Nucleus accumbens (tissue), 56 donors: ENCODE measurements at regions not wholly inside any gene's neighbourhood (a gene's known extent, or its start where the extent isn't known, plus 50 kb on each side); places are given as distances from the start of the nearest gene placed in this dataset.
"Not testable (repeated sequence)": the region's sequence is repeated elsewhere in the genome, so short reads cannot be mapped to it uniquely, and the experiment has no call there.

Source experiments
- DNase-seq, 56 donors: peaks; one replicate each; lab custom pipeline; 2025; lab: John Stamatoyannopoulos, UW

DNA sequence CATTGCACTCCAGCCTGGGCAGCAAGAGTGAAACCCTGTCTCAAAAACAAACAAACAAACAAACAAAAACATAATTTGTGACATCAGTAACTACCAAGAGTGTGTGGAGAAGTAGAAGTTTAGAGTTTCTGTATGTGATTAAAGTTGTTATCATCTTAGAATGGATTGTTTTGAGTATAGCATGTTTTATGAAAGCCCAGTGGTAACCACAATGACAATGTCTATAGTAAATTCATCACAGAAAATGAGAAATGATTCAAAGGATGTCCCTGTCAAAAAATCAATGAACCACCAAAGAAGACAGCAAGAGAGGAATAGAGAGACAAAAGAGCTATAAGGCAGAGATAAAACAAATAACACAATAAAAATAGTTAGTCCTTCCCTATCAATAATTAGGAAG, 1299.2 kb downstream of the CNTNAP5 start:
- no peak for DNase-seq

DNA sequence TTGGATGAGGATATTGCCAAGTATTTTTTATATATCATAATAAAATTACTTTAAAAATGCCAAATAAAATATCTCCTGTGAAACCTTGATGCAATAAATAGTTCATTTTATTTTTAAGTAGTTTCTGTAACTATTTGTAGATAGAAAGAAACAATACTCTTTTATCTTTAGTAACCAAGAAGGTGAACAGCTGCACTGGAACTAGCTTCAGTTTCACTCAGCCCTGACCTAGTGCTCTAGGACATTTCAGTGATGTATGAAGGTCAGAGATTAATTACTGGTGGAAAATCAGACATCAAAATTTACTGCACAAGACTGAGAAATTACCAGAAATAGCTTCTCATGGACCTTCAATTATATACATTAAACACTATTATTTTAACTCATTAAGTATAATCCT, 1305.0 kb downstream of the CNTNAP5 start:
- DNase-seq = no peak

DNA sequence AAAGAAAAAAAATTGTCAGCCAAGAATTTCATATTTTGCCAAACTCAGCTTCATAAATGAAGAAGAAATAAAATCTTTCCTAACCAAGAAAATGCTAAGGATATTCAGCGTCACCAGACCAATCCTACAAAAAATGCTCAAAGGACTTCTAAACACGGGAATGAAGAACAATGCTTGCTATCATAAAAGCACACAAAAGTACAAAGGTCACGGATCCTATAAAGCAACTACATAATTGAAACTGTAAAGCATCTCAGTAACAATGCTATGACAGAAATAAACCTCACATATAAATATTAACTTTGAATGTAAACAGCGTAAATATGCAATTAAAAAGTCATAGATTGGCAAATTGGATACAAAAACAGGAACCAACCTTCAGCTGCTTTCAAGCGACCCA, 1314.6 kb upstream of the GYPC start:
- DNase-seq = no peak

DNA sequence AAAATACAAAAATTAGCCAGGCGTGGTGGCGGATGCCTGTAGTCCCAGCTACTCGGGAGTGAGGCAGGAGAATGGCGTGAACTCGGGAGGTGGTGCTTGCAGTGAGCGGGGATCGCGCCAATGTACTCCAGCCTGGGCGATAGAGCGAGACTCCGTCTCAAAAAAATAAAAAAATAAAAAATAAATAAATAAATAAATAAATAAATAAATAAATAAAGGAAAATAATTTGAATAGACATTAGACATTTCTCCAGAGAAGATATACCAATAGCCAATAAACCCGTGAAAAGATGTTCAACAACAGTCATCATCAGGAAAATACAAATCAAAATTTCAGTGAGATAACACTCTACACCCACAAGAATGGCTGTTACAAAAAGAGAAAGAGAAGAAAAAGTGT, 1302.4 kb upstream of the GYPC start:
- DNase-seq = not testable (repeated sequence)

DNA sequence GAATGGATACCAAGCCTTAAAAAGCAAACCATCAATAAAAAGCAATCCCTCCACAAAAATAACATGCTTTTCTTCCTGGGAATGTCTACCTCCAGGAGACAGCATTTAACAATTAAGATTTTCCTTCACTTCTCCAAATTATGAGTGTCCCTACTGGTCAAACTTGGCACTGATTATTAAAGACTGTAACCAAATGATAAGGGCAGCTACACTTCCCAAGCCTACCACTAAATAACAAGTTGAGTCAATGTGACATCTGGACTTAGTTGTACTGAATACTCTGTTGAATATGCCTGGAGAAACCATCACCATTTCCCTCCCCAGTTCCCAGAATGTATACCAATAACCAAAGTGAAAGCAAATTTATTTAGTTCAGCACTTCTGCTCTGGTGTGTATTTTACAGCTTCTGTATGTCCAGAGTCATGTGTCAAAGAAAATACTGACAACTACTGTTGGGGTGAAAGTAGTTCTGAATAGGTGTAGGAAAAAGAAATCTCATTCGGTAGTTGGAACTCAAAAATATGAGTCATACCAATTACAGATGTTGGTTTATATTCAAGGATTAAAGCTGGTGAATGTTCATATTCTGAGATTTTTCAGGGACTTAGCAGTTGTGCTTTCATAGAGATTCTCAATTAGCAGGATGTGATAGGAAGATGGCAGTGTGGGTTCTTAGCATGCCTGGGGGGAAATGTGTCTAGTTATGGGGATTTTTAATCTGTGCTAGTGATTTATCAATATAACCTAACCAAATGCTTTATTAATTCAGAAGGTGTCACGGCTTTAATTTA, 1291.6 kb upstream of the GYPC start:
- DNase-seq = no peak

DNA sequence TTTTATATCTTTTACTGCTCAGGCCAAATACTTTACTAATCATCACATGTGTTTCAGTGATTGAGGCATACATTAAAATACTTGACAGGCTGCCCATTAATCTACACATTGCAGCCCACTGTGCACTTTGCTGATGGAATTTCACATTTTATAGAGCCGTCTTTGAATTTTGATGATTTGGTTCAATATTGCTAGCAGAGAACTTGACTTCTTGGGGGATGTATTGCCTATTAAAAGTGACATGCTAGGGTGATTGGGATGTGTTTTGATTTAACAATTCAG, 1291.0 kb upstream of the GYPC start:
- DNase-seq = no peak

DNA sequence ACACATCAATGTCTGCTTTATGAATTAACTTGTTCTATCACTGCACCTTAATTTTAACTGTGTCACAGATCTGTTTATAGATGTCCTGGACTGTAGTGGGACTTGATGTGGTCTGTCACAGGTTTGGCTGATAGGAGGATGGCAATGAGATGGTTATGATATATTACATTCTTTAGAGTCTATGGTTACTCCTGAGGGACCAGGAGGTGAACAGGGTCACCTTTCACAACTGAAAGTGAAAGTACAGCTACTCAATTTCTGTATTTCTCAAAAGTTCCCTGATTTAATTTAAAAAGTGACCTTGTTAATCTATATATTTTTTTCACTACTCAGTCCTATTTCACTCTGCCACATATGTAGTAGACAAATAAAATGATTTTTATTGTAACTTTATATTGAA, 1284.1 kb upstream of the GYPC start:
- no peak for DNase-seq

DNA sequence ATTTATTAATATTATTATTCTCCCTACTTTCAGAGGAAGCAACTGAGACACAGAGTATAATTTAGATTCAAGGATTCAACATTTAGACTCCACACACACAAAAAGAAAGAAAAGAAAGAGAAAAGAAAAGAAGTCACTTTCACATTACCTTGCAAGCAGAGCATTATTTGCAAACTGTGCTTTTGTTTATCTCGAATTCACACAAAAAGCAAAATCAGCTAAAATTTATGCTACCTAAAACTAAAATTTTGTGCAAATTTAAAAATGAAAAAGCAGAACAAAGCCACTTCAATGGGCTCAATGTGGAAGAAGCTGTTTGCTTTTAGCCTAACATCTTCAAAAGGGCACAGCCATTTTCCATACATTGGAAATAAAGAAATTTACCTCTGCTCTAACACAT, 1282.7 kb upstream of the GYPC start:
- DNase-seq = no peak

DNA sequence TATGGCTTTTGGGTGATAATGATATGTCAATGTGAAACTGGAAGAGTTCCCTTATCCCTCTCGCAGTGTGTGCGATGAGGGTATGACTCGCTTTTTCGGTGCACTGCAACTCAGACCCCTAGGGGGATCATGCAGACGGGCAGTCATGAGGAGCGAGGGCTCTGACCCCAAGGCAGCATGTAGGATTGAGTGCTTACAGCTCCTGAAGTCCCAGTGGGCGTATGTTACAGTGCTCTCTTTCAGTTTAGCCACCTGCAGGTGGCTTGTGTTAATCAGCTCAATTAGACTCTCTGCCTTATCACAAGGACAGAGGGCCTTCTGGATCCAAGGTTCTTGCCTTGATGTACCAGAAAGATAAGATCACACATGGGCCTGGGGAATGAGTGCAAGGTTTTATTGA, 1269.9 kb upstream of the GYPC start:
- DNase-seq = no peak

DNA sequence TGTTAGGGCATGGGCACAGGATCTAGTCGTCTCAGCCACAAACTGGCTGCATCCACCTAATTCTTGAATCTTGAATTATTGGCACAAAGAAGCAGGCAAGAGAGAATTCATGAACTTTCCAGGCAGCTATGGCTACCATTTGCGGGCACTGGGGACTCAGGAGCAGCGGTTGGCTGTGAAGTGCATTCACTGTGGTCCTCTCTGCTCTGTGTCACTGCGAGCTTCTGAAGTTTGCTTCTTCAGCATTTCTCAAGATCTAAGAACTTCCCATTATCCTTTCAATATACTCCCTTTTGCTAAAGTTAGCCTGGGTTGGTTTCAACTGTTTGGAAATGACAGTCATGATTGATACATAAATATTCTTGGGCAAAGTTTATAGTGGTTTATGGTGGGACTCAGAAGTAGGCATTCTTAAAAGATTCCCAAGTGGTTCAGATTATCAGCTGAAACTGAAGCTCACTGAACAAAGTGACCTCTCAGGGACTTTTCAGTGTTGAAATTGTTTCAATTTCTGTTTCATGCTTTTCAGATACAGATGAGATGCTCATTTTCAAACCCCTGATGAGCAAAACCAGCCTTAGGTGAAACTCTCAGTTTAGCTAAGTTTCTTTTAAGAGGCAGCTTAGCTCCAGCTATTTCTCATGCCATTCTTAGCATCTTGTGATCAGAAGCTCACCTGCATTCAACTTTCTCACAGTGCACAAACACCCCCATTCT, 1258.3 kb upstream of the GYPC start:
- DNase-seq = no peak

DNA sequence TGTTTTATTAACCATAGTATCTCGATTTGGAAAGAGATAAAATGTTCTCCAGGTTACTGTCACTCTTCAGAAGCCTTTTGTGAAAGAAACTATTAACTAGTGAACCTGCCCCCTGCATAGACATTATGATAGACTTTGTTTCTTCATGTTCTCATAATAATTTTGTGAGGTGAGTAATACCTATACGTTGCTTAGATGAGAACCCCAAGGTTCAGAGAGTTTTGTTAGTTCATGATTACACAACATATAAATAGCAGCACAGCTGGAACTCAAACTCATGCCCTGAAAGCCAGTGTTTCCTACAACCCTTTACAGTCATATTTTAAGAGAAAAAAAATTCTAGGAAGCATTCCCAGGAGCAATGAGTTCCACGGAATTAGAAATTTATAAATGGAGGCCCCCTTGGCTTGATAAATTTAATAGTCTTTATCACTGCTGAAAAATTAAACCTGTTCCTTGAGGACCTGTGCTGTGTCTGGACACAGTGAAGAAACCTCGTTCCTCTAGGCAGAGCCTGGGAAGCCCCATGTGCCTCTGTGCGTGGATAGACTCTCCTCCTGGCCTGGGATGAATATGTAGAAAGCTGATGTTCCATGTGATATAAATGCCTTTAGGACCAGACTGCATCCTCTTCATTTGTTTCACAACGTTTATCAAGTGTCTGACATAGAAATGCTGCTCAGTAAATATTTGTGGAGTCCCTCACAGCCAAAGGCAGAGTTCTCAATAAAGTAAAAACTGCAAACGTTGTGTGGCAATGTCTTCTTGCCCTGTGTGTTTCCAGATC, 1257.0 kb upstream of the GYPC start:
- no peak for DNase-seq

DNA sequence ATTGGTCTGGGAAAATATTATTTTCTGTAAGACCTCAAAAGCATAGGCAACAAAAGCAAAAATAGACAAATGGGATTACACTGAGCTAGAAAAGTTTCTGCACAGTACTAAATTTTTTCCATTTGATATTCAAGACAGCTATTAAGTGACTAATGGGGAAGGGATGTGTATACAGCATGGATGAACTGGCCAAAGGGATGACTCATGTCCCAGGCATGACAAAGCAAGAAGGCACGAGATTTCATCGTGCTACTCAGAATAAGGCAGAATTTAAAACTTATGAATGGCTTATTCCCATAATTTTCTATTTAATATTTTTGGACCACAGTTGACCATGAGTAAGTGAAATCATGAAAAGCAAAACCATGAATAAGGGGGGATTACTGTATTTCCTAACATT, 1250.1 kb upstream of the GYPC start:
- DNase-seq = no peak

DNA sequence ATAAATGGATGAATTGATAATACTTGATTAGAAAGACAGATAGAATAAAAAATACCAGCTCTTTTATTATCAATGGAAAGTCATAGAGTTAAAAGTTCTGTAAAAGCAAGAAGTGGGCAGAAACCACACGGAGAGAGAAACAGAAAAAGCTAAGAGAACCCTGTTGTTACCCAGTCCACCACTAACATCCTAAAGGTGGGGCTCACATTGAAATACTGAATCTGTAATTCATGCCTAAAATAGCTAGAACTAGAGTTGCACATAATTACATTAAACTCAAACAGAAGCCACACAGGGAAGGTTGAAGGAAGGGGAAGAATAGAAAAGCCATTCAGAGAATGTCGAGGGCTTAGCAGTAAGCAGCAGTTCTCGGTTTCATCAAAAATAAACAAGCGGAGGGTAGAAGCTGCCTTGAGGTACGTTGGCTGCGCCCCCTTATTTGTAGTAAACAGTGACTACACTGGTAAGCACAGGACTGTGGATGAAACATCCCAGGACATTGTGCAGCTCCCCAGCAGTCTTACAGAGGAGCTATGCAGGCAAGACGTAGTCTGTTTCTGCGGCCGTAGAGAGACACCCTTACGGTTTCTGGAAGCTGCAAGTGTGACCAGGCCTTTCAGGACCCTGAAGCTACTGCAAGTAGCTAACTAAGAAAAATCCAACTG, 1247.0 kb upstream of the GYPC start:
- DNase-seq = no peak

DNA sequence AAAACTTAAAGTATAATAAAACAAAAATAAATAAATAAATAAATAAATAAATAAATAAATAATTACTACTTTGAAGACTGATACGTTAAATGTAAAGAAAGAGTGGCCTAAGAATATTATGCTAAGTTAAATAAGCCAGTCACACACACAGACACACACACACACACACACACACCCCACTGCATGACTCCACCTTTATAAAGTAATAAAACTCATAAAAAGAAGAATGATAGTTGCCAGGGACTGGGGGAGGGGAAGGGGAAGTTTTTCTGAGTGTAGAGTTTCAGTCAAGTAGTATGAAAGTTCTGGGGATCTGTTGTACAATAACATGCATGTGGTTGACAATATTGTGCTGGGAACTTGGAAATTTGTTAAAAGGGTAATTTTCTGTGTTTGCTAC, 1237.5 kb upstream of the GYPC start:
- DNase-seq = no peak

DNA sequence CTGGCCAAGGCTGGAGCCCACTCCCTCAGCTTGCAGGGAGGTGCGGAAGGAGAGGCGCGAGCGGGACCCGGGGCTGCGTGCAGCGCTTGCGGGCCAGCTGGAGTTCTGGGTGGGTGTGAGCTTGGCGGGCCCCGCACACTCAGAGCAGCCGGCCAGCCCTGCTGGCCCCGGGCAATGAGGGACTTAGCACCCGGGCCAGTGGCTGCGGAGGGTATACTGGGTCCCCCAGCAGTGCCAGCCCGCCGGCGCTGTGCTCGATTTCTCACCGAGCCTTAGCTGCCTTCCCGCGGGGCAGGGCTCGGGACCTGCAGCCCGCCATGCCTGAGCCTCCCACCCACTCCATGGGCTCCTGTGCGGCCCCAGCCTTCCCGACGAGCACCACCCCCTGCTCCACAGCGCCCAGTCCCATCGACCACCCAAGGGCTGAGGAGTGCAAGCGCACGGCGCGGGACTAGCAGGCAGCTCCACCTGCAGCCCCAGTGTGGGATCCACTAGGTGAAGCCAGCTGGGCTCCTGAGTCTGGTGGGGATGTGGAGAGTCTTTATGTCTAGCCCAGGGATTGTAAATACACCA, 1233.7 kb upstream of the GYPC start:
- not testable (repeated sequence) for DNase-seq

DNA sequence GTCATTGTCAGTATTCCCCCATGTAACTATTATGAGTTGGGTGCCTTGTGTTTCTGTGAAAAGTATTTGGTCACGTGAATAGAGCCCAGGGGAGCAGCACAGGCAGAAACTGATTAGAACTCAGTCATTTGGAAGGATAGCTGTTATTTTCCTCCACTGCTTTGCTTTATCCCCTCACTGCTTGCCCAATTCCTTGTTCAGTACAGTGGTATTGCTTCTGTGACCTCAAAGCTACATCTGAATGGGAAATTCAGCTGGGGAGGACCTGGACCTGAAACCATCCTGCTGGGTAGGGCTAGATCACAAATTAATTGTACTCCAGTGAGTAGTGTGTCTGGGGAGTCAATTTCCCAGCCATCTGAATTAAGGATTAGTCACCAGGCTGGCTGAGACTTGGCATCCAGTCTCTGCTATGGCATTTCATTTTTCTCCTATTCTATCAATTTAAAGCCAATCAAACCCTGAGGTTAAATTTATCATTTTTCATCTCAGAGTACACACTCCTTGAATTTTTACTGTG, 1231.6 kb upstream of the GYPC start:
- DNase-seq = no peak

DNA sequence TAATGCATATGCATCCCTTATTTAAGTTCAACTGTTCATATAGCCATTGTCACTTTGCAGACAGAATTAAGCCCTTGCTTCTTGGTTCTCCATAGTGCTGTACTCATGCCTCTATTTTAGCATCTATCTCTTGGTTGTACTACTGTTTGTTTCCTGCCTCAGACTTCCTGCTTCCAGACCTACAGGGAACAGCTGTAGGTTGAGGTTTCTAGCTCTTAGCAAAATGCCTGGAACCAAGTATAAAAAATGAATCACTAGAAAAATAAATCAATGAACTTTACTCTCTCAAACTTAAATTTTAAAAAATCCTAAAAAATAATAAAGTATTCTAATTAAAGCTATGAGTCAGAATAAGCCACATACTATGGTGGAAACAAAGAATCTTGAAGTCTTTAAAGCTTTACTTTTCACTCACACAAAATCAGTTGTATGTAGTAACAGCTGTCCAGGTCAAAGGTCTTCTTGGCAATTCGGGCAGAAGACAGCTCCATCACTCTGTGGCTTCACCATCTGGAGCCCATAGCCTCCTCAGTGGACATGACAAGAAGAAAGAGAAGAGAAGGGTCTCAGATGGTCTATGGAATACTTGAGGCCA, 1228.1 kb upstream of the GYPC start:
- DNase-seq = no peak

DNA sequence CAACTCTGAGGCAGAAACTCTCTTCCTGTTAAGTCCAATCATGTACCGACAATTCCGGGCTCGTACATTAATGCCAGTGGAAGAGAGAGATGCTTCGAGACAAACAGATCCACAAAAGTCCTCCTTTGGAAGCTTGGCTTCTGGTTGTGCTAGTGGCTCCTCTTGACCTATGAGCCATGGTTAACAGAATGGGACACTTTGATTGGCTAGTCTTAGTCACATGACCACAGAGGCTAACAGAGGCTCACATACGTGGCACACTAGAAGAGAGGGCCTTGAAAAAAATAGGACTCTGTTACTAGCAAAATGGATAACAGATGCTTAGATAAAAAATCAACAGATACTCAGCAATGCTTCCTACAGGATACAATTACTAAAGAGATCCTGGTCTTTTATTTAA, 1211.9 kb upstream of the GYPC start:
- DNase-seq = no peak

DNA sequence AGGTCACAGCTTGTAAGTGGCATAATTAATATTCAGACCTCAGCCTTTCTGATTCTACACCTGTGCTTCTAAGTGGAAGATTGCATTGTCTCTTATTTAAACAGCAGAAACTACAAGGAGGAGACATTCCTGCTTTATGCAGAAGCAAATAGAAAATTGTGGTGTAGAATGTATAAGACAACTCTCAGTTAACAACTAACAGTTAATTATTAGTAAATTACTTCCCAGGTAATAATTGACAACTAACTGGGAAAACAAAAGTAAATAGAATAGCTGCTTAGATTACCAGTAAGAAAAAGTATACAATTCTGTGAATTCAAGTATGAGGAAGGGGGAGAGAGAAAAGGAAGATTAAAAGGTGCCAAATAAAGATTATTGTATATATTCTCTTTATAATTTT, 1210.5 kb upstream of the GYPC start:
- DNase-seq = no peak

DNA sequence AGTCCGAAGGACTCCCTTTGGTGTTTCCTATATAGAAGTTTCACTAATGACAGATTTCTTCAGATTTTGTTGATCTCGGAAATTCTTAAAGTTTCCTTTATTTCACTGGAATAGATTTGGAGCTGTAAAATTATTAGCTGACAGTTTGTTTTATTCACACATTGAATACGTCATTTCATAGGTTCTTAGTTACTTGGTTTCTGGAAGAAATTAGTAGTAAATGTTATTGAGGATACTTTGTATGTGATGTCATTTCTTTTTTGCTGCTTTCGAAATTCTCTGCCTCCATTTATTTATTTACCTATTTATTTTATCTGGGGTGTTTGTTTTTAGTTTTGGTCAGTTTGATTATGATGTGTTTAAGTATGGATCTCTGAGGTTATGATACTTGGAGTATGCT, 1205.9 kb upstream of the GYPC start:
- DNase-seq = no peak
